NCI-H1694 treated with DMSO at 0.1 percent for 48 hours (cell line): ENCODE measurements at regions not wholly inside any gene's neighbourhood (a gene's known extent, or its start where the extent isn't known, plus 50 kb on each side); places are given as distances from the start of the nearest gene placed in this dataset.

ENCODE experiments used
- DNase-seq: peaks from one replicate; lab custom pipeline; 2025; lab: John Stamatoyannopoulos, UW

DNA sequence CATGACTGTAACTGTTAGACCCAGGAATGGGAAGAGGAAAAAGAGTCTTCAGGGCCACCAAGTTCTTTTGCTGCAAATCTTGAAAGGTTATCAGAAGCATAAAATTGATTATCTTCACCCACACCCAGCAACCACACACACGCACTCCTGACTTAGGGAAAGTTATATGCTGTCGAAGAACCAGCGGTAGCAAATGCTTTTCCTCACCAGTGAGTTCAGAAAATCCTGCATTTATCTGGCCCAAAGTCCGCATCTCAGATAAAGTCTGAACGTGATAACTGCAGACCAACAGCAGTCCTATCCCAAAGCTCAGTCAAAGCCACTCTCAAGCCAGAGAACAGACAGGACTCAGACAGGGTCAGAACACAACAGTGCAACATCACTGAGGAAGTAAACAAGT lies 115.6 kb downstream of the IRS2 start:
- no peak for DNase-seq

DNA sequence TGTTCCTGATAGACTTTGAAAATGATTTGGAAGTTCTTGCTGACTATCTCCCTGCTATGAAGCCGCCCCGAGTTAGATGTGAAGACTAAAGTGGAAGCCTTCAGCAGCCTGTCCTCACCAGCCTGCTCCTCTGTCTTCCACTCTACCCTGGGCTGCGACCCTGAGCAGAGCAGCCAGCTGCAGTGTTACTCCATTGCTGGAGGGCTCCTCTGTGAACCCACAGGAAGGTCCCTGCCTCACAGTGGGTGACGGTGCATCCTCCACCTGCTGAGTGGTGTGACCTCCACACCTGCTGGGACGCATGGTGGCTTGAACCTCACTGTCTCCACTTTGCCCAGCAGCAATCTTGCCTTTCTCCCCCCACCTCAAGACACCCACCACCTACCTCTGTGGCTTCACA lies 116.4 kb downstream of the IRS2 start:
- no peak for DNase-seq

DNA sequence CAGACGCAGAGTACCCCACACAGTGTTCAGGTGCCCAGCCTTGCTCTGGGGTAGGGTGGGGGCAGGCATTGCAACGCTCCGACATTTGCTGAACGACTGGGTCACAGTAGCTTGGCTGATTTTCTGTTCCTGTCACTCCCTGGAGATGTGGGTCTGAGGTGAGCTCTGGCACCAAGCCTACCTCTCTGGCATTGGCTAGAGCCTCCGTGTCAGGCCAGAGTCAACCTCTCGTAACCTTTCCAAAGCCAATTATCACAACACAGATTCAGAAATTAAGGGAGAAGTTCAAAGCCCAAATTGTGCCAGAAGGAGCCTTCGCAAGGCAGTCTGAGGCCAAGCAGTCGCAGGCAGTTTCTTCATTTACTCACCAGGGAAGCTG lies 117.2 kb downstream of the IRS2 start:
- no peak for DNase-seq

DNA sequence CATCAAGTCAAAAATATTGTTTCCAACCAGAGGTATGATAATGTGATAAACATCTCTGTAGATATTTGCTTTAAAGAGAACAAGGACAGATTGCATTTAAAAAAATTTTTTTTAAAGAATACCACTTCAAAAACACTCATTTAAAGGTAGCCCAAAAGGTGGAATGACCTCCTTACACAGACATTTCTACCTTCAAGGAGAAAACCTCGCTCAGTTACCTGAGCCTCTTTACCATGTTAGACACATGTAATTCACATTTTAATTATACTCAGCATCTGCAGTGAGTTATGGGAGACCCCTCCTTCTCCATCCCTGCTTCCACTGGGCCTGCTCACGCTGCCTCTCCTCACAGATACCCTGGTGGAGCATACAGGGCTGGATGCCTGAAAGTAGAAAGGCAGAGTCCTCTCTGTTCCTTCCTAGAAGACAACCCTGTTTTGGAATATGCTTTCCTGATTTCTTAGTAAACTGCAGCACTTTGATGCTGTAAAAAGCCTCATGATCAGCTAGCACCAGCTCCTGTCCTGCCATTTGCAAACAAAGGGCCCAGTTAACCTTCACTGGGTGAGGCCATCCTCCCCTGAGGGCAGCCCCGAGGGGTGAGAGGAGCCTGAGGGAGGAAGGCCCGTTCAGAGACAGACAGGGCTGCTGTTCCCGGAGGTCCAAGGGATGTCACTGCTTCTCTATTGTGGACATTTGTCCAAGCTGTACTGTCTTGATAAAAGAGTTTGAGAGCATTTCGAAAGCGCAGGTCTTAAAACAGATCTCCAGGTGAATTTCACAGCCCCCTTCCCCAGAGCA lies 117.8 kb downstream of the IRS2 start:
- no peak for DNase-seq

DNA sequence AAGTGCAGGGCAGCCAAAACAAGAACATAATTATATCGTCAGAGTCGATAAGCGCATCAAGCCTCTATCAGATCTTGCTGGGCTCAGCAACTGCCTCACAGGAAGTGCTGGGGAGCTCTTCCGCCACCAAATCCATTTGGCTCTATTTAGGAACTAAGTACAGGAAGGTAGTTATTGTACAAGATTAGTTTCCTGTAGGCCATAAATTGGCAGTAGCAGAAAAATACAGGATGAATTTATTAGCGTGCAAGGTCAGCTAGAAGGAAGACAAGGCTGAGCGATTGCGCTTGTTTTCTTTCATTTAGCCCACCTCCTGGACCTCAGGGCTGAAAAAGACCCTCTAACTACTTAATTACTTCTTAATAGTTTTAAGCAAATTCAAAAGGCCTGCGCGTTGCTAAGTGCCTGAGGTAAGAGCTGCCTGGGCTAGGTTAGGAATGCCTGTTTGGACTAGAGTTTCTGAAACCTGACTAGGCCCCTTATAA lies 118.5 kb downstream of the IRS2 start:
- no peak for DNase-seq

DNA sequence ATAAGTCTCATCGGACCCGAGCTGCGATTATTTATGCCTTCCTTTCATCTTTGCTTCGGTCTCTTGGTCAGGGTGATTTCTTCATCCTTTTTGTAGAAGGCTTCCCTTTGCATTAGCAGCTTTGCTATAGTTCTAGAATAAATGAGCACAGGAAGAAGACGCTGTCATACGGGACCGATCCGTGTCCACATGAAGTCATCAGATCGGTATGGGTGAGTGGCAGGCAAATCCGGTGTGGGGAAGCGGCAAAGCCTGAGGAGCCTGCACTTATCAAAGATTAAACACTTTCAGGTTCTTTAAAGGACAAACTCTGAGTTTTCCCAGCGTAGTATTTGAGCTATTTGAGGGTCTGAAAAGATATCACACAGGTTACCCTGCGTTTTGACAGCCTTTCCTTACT lies 119.3 kb downstream of the IRS2 start:
- DNase-seq: no peak

DNA sequence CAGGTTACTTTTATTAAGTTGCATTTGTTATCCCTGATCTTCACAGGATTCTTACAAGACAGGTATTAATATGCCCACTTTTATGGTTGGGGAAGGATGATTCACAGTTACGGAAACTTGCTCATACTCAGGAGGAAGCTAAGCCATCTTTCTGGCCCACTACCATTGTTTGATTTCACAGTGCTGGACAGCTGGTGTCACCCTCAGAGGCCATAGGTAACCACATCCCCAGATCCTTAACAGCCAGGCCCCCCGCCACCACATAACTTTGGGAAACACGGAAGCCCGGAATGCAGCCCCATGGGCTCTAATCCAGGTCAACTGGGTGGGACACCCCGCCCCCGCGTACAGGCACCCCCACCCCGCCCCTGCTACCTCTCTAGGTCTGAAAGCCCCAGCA lies 119.7 kb downstream of the IRS2 start:
- no peak for DNase-seq

DNA sequence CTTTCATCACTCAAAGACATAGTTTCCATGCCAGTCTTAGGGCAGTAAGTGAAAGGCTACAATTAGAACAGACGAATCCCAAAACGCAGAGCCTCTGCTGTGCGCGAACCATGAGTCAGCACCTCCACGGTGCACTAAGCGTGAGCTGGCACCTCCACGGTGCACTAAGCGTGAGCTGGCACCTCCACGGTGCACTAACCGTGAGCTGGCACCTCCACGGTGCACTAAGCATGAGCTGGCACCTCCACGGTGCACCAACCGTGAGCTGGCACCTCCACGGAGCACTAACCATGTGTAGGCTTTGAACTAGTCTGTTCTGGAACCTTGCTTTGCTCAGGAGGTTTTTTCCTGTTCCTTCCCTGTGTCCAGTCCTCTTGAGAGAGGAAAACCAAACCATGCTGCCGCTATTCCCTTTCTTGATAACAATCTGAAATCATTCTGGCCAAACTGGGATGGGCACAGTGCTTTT lies 120.6 kb downstream of the IRS2 start:
- DNase-seq: no peak

DNA sequence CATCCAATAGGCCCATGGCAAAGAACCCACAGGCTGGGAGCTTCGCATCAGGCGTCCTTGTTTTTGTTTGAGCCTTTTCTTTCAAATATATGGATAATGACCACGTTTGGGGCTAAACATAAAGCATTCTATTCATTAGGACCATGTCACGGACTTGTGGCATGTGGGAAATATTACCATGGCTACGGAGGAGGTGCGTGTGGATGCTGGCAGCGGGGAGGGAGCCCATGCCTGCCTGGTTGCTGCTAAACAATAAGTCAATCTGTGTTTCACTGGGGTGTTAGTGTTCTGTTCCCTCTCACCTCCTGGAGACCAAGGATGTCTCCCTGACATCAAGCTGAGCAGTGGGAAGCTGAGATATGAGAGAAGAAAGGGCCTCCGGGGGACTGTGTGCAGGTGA lies 121.1 kb downstream of the IRS2 start:
- DNase-seq: no peak

DNA sequence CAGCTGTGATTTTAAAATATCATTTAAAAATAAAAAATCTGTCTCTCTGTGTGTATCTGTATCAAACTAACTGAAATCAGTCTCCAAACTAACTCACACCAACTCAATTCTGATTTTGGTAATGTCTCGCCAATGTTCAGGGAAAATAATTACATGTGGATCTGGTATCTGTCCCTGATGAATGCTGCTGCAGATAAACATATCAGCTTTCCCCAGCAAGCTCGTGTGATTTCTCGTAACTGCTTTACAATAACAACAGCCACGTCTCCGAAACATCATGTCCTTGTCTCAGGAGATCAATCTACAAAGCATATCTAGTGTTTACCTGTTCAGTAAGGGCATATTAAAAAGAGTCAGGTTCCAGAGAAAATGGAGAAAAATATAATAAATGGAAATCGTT lies 129.0 kb downstream of the IRS2 start:
- DNase-seq: no peak

DNA sequence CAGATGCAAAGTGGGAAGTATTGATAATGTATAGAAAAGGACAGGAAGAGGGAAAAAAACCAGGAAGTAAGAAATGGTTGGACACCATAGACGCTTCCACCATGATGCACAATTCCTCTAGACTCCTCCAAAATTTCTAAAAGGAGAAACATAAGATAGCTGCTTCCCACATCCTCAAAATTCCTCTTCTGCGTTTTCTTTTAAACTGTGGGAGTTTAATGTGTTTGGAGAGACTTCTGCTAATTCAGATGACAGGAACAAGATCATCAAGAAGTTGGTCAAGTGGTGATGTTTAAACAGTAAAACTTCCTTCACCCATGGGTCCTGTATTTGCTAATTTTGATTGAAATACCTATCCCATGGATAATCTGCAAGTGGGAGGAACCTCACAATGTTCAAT lies 130.2 kb downstream of the IRS2 start:
- DNase-seq: no peak

DNA sequence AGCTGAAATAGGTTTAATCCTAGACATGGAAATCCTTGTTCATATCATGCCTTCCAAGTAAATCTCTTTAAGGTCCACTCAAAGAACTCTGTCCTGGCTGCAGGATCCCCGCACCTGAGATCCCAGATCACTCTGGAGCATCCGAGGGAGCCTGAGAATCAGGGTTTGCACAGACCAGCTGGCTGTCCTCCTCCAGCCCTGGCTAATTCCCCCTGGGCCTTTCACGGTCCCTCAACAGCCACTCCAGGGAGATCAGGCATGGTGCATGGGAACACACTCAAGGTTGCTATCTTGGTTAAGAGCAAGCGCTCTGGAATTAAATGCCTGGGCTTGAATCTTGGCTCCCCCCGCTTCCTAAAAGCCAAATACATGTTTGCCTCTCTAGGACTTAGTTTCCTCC lies 130.8 kb downstream of the IRS2 start:
- no peak for DNase-seq

DNA sequence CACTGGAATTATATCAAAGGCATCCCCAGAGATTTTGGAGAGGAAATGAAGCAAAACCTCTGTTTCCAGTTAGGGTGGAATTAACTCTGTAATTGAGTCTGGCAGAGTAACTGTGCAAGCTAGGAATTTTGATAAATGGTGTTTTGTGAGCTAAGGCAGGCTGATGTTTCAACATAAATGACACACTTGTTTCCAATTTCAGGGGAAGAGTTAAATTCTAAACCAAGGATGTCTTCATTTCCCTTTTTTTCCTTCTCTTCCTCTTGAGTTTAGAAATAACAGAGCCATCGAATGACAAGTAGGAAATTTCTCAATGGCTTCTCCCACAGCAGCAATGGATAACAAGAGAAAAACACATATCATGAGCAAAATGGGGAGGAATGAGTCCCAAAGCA lies 131.2 kb downstream of the IRS2 start:
- DNase-seq: no peak

DNA sequence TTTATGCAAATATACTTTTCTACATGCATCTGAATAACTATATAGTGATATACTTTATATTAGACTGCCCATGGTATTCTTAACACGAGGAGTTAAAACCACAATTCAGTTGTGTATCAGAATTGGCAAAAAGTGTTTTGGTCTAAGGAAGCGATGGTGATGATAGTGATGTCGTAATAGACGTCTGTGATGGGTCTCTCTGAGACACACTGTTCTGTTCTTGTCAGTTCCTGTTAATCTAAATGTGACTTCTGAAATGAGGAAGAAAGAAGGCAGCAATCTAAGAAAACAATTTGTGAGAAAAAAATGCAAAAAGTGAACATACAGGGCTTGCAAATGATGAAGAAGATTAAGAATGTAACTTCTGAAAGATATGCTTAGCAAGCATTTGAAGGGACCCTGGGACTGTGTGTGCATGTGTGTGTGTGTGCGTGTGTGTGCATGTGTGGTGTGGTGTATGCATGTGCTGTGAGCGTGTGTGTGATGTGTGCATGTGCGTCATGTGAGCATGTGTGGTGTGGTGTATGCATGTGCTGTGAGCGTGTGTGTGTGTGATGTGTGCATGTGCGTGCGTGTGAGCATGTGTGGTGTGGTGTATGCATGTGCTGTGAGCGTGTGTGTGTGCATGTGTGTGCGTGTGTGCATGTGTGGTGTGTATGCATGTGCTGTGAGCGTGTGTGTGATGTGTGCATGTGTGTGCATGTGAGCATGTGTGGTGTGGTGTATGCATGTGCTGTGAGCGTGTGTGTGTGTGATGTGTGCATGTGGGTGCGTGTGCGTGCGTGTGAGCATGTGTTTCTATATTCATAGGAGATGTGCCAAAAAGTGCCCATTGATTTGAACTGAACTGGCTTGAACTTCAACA lies 131.8 kb downstream of the IRS2 start:
- DNase-seq: peak; percentile 13

DNA sequence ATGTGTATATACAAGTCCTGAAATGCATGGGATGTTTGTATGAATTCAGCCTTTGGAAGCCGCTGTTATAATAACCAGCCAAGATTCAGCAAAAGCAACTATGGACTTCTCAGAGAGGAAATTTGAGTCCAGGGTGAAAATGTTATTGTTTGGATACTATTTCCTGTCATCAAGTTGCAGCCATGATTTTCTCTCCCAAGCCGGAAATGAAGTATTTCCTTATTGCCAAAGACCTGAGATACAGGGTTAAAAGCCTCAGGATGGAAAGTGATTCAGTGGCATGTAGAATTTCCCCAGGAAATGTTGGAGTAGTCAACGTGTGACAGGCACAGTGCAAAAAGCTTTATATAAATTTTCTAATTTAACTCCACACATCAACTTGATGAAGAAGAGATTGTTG lies 133.9 kb downstream of the IRS2 start:
- no peak for DNase-seq

DNA sequence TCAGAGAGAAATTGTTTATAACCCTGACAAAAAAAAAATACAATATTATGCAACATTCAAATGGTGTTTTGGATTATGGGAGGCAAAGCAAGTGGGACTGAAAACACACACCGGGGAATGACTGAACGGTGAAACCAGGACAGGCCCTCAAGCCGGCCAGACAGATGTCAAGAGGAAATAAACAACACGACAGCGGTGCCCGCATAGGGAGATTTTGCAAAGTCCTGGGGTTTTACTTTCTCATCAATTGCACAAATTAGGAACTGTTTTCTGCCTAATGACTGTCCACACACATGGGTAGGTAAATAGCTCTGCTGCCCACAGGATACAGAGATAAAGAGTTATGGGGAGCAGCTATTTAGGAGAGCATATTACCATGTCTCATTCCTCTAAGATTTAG lies 134.5 kb downstream of the IRS2 start:
- DNase-seq: no peak

DNA sequence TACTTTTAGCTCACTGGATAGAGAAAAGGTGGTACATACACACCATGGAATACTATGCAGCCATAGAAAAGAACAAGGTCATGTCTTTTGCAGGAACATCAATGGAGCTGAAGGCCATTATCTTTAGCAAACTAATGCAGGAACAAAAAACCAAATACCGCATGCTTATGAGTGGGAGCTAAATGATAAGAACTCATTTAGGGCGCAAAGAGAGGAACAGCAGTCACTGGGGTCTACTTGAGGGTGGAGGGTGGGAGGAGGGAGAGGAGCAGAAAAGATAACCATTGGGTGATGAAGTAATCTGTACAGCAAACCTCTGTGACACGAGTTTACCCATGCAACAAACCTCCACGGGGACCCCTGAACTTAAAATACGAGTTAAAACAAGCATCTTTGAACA lies 135.1 kb downstream of the IRS2 start:
- no peak for DNase-seq

DNA sequence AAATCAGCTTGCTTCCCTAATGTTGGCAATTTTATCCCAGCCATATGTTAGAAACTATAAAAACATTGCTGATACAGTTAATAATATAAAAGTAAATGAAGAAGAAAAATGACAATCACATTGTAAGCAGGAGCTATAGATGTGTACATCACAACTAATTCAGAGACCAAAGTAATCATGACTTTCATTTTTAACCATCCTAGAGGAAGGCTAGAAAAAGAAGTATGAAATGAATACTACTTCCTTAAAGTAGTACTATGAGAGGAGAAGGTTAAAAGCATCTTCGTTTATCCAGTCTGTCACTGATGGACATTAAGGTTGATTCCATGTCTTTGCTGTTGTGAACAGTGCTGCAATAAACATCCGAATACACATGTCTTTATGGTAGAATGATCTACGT lies 135.5 kb downstream of the IRS2 start:
- no peak for DNase-seq

DNA sequence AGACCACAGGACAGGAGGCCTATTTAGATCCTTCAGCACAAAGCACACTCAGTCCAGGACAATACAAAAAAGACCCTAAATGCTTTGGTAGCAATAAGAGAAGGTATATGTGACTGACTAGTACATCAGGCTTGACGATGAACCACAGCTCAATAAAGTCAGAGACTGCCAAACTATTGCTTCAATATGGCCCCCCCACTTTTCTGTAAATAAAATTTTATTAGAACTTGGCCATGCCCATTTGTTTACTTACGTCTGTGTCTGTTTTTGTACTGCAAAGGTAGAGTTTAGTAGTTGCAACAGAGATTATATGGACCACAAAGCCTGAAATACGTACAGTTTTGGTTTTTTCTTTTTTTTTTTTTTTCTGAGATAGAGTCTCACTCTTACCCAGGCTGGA lies 136.7 kb downstream of the IRS2 start:
- DNase-seq: no peak

DNA sequence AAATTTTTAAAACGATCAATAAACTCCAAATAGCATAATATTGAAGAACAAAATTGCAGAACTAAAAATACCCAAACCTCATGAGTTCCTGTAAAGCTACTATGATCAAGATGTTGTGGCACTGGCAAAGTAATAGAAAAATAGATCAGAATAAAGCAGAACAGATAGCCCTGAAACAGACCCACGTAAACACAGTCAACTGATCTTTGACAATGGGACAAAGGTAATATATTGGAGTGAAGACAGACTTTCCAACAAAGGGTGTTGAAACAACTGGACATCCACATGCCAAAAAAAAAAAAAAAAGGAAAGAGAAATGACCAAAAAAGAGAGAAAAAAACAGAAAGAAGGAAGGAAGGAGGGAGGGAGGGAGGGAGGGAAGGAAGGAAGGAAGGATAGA lies 138.7 kb downstream of the IRS2 start:
- DNase-seq: no peak

DNA sequence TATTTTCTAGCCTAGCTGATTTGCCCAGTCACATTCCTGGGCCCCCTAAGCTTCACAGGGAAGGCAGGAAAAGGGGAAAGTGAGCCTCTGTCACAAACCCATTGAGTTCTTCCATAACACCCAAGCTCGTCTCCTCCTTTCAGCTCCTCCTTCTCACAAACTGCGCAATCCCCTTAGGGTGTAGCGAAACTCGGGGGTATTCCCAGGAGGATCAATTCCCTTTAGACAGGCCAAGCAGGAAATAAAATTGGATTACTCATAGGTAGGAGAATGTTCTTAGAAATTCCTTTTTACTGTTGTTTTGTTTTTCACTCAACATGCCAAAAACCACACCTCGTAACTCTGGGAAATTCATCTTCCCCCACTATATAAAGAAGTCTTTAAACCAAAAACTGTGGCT lies 139.3 kb downstream of the IRS2 start:
- no peak for DNase-seq

DNA sequence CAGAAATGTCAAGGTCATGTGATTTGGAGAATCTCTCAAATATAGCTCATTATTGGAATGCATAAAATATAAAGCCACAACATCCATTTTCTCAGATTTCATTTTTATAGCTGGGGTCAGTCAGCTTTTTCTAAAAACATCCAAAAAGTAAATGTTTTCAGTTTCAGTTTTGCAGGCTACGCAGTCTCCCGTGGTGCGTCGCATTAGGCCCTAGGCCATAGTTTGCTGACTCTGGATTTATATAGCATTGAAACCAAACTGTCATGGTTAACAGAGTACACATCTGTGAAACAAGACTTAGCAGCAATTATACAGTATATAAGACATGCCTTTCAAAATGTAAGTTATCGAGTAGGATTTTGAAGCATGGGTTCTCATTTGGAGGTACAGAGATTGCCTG lies 140.0 kb downstream of the IRS2 start:
- DNase-seq: no peak

DNA sequence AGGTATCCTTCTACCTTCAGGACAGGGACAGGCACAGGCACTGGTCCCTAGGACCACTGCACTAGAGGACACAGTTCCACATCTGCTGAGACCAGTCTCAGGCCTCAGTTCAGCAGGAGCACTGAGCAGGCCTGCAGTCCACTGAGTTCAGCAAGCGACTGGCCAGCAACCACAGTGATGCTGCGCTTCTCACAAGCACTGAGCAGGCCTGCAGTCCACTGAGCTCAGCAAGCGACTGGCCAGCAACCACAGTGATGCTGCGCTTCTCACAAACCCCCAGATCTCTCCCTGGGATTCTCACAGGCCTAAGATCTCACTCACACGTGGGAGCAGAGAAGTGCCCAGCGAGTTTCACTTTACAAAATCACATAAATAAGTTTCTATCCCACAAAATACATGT lies 140.6 kb downstream of the IRS2 start:
- DNase-seq: no peak
